Stimulated activated CD8-positive, alpha-beta memory T cell treated with anti-CD3 and anti-CD28 coated beads, Interleukin-12 subunit alpha, Interleukin-12 subunit beta, amount 100 ng/mL, for 24 hours (primary cell): ENCODE measurements at regions not wholly inside any gene's neighbourhood (a gene's known extent, or its start where the extent isn't known, plus 50 kb on each side); places are given as distances from the start of the nearest gene placed in this dataset.

Source experiments
- DNase-seq: peaks from one replicate; pipeline ENCODE4 v3.0.0-alpha.2; 2020; ENCODE audit errors: extremely low read depth

- no peak for DNase-seq
Observed at GRCh38 chr17:77854083-77854758, 104.3 kb upstream of the TNRC6C start.

DNA sequence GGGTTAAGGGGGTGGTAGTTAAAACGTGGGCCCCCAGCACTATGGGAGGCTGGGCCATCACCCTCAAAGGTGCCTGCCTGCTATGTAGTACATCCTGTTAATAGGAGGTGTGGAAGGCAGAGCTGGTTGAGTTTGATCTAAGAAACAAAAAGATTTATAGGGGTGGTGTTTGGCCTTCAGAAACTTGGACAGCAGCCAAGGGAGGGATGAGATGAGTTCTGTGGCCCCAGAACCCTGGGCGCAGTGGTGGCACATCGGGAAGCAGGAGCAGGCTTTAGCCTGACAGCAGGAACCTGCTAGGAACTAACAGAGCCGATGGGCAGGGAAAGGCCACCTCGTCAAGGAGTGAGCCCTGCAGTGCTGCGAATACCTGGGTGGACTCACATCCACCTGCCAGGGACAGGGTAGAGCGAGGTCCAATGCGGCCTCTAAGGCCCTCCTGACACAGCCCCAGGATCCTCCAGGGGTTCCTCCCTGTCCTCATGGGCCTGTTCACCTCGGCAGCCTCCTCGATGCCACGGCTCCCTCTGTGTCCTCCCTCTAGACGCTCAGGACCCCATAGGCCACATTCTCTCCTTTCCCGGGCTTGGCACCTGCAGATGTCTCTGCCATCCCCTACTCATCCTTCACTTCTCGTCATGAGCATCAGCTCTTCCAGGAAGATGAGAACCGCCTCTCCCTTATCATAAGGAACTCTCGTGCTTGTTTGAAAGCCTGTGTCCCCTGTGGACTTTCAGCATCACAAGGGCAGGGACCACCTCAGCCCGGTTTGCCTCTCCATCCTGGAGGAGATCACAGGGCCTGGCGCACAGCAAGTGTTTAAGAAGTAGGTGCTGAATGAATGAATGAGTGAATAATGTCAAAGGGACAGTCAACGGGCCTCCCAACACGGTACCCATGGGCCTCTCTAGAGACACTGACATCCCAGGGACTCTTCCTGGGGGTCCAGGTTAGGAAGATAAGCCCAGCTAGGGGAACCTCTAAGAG, 103.5 kb upstream of the TNRC6C start:
- DNase-seq = no peak

DNA sequence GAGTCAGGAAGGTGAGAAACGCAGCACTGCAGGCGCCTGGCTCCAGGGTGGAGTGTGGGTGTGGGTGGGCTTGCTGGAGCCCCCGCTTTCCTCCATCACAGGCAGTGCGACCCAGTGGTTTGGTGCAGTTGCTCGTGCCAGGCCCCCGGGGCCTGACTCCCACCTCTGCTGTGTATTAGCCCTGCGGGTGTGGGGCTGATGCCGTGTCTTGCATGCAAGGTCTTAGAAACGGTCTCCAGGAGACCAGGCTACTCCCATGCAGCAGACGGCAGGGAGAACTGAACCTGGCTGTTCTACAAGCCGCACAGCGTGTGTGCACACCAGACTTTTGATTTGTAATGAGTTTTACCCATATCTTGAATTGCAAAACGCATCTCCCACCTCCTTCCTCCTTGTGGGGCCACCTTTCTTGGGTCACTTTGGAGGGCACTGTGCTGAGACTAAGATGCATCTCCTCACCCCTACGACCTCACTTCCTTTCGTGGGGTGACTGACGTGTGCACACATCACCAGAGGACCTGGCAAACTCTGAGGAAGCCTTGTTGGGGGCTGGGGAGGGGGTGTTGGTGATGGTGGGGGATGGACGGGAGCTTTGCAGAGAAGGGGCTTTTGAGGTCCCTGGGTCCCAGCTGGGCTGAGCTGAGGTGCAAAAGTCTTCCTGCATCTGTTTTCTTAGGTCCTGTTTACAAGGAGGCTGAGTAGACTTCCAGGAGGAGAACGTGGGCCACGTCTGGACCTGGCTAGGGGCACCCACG, 101.8 kb upstream of the TNRC6C start:
- no peak for DNase-seq

GRCh38 chr17:77857306-77857555, 101.3 kb upstream of the TNRC6C start:
- DNase-seq = no peak

- DNase-seq = no peak
Observed at GRCh38 chr17:77857613-77858012, 100.9 kb upstream of the TNRC6C start.

DNA sequence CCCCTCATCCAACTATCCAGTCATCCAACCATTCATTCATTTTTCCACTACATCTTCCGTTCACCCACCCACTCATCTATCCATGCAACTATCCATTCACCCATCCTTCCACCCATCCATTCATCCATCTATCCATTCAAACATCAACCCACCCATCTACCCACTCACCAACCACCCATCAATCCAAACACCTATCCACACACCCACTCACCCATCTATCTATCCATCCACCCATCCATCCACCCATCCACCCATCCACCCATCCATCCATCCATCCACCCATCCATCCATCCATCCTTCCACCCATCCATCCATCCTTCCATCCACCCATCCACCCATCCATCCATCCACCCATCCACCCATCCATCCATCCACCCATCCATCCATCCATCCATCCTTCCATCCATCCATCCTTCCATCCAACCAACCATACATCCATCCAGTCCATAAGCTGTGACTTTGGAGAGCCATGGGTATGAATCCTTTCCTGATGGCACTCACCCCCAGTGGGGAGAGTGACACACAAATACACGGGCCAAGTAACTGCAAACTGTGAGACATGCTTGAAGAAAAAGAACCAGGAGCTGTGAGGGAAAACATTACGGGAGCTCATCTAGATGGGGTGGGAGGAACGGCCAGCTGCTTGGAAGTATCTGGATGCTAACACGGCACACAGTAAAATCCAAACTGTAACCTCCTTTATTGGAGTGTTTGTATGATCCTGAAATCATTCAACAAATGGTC, 100.0 kb upstream of the TNRC6C start:
- no peak for DNase-seq

DNA sequence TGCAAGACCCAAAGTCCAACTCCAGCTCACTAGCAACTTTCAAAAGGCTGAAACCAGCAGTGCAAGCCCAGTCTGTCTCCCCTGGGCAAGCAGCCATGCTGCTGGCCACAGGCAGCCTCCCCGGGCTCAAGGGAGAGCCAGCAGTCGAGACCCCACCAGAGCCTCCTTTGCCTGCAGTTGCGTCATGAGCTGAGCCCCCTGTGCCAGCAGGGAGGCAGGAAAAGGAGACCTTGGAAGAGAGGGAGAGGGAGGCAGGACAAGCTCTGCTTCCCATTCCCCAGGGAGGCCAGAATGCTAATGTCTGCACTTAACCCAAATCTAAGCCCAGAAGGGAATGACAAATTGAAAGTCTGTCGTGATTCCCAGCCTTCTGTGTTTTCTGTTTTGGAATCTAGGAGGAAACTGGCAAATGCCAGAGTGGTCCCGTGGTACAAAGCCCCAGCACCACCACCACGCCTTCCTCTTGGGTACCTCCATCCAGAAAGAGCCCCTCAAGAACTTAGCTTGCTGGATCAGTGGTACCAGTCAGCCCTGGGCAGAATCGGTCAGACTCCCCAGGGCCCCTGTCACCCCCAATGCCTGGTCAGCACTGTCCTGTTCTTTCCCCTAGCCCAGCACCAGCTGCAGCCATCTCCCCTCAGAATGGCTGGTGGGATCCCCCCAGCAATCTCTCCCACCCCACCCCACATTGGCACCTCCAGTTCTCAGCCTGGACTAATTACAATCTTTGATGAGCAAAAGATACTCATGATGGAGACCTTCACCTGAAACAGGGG, 99.3 kb upstream of the TNRC6C start:
- DNase-seq = no peak

DNA sequence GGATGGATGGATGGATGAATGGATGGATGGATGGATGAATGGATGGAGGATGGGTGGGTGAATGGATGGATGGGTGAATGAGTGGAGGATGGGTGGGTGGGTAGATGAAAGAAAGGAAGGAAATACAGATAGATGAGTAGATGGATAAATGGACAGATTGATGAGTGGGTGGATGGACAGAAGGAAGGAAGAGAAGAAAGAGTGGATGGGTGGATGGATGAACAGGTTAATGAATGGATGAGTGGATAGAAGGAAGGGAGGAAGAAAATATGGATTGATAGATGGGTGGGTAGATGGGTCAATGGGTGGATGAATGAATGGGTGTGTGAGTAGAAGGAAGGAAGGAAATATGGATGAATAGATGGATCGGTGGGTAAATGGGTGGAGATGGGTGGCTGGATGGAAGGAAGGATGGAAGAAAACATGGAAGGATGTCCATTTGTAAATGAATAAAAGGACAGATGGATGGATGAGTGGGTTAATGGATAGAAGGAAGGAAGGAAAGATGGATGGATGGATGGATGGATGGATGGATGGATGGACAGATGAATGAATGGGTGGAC, 97.3 kb upstream of the TNRC6C start:
- DNase-seq = no peak

DNA sequence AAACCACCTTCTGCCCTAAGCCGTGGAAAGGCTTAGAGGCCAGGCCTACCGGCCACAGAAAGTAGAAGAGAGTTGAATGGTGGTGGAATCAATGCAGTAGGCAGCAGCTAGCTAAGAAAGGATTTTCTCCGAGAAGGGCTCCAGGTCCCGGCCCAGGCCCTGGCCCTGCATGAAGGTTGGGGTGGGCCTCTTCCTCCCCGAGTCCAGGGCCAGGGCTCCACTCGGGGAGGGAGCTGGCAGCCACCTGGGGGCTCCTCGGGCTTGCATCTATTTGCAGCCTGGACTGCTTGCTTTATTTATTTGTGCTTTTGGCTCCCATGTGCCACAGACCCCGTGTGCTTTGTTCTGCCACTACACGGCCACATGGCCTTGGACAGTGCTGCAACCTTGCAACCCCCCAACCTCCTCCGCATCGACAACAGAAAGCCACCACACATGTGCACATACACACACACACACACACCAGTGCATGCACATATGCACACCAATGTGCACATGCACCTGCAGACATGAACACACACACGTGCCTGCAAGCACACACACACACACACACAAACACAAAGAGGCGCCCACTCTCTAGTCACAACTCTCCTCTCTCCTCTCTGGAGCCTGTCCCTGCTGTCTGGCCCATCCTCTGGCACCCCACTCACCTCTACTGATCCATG, 96.4 kb upstream of the TNRC6C start:
- DNase-seq = no peak

DNA sequence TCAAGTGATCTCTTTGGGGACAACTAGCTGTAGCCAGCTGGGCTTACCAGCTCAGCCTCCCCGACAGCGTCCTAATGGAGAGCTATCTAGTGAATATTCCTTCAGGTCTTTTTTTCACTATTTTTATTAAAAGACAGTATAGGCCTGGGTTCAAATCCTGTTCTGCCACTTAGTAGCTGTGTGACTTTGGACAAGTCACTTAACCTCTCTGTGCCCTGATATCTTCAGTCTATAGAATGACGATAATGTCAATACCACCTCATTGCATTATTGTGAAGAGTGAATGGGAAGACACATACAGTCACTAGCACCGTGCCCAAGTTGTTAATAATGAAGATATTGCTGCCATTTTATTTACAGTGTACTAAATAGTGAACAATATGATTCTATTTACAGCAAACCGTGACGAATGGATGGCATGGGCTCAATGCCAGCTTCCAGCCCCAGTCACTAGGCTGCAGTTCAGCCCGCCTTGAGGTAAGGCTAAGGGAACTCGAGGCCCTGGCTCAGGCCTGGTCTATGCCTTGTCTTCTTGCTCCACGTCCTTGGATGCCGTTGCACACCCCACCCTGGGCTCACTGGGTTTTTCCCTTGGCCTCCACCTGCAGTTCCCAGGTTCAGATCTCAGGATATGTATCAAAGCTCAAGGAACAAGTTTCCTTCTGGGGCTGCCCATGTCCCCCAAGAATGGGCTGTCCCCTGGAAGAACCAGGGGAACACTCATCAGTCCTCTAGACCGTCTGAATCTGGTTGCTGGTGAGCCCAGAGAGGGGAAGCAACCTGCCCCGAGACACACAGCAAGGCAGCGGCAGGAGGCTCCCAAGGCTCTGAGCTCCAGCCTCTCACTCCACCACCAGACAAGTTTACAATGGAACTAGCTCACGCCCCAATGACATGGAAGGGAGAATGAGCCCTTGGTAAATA, 95.4 kb upstream of the TNRC6C start:
- no peak for DNase-seq

DNA sequence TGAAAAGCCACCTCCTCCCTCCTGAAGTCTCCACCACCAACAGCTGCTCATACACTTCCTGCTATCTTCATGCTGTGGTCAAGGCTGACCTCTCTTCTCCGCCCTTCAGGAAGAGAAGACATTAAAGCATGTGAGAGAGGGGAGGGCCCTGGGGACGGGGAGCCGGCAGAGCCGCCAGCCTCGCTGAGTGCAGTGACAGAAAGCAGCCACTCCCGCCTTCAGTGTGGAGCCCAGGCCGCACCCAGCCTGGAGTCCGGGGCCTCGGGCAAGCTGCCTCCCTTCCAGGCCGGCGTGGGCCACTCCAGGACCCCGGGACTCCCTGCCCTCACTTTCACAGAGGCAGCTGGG, 94.7 kb upstream of the TNRC6C start:
- DNase-seq = no peak

DNA sequence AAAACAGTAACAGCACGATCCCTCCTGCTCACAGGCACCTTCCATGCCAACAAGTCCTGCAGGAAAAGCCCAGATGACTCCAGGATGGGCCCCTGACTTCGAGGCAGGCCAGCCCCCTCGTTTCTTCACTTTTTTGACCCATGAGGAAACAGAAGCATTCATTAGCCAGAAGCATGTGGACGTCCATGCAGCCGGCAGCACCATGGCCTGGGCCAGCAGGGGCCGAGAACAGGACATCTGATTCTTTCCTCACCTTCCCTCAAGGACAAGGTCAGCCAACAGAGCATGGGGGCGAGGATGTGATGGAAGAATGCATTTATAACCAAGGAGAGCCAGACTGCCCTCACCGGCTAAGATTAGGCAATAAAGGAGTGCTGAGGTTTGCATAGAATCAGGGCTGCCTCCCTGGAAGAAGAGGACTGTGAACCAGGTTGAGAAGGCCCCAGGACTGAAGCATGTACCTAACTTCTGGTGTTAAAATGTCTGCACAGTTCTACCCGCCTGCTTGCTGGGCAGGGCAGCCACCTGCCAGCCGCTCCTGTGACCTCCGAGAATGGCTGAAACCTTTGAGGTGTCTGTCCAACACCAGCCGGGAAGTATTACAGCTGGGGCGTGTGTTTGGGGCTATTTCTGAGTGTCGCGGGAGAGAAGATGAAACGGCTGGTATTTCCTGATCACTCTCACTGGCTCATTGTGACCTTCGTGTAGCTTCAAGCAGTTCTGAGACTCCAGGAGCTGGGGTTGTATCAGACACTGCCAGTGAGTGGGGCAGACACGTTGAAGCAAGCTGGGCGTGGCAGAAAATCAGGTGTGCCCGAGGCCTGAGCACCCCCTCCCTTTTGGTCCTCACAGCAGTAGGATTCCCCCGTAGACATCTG, 94.0 kb upstream of the TNRC6C start:
- no peak for DNase-seq

GRCh38 chr17:77865112-77865611, 93.3 kb upstream of the TNRC6C start:
- no peak for DNase-seq

GRCh38 chr17:77865716-77866115, 92.8 kb upstream of the TNRC6C start:
- no peak for DNase-seq

- DNase-seq = no peak
Observed at GRCh38 chr17:77867308-77867781, 91.2 kb upstream of the TNRC6C start.

DNA sequence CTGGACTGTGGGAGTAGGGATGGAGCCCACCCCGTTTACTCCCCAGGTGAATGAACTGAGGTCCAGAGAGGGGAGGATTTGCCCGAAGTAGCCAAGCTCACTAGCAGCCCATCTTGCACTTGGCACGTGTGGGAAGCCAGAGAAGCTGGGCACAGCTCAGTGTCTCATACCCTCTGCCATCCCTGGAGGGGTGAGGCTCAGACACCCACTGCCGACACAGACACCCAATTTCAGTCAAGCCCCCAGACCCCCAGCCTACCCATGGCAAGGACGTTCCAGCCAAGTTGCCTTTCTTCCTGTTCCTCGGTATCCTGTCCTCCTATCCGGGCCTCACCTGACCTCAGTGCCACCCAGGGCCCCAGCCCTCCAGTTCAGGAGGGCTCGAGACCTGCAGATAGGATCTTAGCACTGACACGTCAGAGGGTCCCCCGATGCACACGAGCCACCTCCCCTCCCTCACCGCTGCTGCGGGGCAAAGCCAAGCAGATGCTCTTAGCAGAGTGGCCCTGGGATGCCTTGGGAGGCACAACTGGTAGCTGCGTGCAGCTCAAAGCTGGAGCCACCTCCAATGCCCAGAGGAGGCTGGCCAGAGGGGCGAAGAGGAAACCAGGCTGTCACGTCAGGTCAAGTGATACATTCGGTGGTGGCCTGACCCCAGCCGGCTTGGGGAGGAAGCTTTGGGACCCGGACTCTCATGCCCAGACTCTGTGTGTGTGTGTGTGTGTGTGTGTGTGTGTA, 90.4 kb upstream of the TNRC6C start:
- no peak for DNase-seq

DNA sequence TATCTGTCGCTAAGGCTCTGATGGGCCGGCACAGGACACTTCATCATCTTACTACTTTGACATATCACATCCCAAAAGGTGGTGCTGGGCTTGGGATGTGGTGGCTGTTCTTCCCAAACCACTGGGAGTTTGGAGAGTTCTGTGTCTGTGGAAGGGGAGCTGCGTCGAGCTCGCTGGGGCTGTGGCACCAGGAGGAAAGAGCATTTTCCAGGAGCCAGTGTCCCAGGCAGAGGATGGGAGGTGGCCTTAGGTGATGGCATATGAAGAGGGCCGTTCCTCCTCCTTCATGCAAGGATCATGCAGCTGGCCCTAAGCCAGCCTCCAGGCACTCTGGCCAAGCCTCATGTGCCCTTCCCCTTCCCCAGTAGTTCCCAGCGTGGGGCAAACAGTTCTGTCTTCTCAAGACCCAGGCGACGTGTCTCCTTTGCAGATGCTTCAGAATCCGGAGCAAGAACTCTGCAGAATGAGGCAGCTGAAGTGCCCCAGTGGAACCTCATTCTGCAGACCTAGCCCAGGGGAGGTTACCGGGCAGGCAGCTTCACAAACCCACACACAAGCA, 89.4 kb upstream of the TNRC6C start:
- no peak for DNase-seq
